ENCODE measurements at regions not wholly inside any gene's neighbourhood (a gene's known extent, or its start where the extent isn't known, plus 50 kb on each side); places are given as distances from the start of the nearest gene placed in this dataset.

DNA sequence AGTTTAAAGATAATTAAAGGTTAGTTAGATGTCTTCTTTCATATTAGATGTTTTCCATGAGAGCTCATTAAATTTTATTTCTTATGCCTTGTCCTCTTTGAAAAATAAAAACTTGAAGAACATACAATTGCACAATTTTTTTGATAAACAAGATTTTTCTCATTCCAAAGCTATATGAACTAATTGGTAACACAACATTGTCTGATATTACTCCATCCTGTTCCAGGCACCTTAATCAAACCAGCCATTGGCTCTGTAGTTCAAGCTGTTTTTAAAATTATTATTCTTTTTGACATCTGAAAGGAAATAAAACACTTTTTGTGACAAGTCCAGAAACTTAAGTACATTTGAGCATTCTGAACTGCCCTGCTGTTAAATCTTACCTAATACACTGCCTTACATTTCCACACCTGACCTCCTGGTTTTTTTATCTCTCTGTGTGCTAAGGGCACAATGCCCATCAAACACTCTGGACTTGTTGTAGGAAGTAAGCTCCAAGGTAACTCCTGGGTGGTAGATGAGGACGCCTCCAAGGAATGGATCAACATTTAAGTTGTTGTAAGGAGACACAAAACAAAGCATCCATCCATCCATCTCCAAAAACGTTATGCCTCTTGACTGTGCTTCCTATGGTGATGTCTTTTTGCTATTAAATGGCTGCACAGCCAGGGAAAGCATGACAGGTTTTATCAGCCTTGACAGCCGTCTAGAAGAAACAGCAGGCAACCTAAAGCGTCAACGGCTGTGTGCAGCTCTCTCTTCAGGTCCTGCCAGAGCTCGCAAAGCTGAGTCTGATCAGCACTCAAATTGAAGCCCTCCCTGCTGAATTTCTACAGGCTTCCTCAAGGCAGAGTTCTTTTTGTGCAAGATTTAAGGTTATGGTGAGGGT lies 449.9 kb upstream of the FLRT2 start:
- Histone ChIP-seq H3K9ac (ENCODE audit: low read length) (no peak overlapping the region), H3K4me3 (ENCODE audit: low read length) (no peak overlapping the region), H3K27me3 (replicated peaks; ENCODE audit: control insufficient read depth, insufficient read depth, low read length) (no peaks in the 10 kb centered on the region), H3K9me3 (ENCODE audit: control insufficient read depth, low read length) (no peaks in the 10 kb centered on the region), H3K4me1 (ENCODE audit: control insufficient read depth, insufficient read depth, low read length) (peaks cover 19% of the 10 kb centered on the region), H3K36me3 (ENCODE audit: control insufficient read depth, insufficient read depth, low read length, severe bottlenecking) (no peaks in the 10 kb centered on the region)
- DNase-seq (ENCODE audit: low read depth) = peak; percentile 56

GRCh38 chr14:85084344-85084743 lies 445.6 kb upstream of the FLRT2 start:
- DNase-seq (ENCODE audit: low read depth) = no peak
- no peak overlapping the region for H3K9ac ChIP-seq (ENCODE audit: low read length)
- H3K9me3 ChIP-seq (ENCODE audit: control insufficient read depth, low read length) = no peaks in the 10 kb centered on the region
- H3K4me1 ChIP-seq (ENCODE audit: control insufficient read depth, insufficient read depth, low read length) = peaks cover 30% of the 10 kb centered on the region
- H3K27me3 ChIP-seq (replicated peaks; ENCODE audit: control insufficient read depth, insufficient read depth, low read length) = no peaks in the 10 kb centered on the region
- no peak overlapping the region for H3K4me3 ChIP-seq (ENCODE audit: low read length)
- no peaks in the 10 kb centered on the region for H3K36me3 ChIP-seq (ENCODE audit: control insufficient read depth, insufficient read depth, low read length, severe bottlenecking)

GRCh38 chr14:85085981-85086380 lies 444.0 kb upstream of the FLRT2 start:
- no peaks in the 10 kb centered on the region for H3K36me3 ChIP-seq (ENCODE audit: control insufficient read depth, insufficient read depth, low read length, severe bottlenecking)
- H3K4me1 ChIP-seq (ENCODE audit: control insufficient read depth, insufficient read depth, low read length) = peaks cover 20% of the 10 kb centered on the region
- H3K9me3 ChIP-seq (ENCODE audit: control insufficient read depth, low read length) = no peaks in the 10 kb centered on the region
- H3K9ac ChIP-seq (ENCODE audit: low read length) = no peak overlapping the region
- H3K27me3 ChIP-seq (replicated peaks; ENCODE audit: control insufficient read depth, insufficient read depth, low read length) = no peaks in the 10 kb centered on the region
- DNase-seq (ENCODE audit: low read depth) = no peak
- H3K4me3 ChIP-seq (ENCODE audit: low read length) = no peak overlapping the region

DNA sequence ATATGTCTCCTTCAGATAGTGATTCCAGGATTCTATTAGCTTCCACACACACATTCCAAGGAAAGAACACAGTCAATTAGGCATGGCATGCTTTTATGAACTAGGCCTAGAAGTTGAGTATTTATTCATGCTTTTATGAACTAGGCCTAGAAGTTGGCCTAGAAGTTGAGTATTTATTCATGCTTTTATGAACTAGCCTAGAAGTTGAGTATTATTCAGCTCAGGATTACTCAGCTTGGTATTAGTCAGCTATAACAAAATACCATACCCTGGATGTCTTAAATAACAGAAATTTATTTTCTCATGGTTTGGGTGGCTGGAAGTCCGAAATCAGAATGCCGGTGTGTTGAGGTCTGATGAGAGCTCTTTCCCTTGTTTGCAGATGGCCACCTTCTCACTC lies 442.7 kb upstream of the FLRT2 start:
- Histone ChIP-seq H3K9ac (ENCODE audit: low read length) (peak overlapping the region; percentile 30), H3K9me3 (ENCODE audit: control insufficient read depth, low read length) (no peaks in the 10 kb centered on the region), H3K4me1 (ENCODE audit: control insufficient read depth, insufficient read depth, low read length) (peaks cover 20% of the 10 kb centered on the region), H3K4me3 (ENCODE audit: low read length) (no peak overlapping the region), H3K27me3 (replicated peaks; ENCODE audit: control insufficient read depth, insufficient read depth, low read length) (no peaks in the 10 kb centered on the region), H3K36me3 (ENCODE audit: control insufficient read depth, insufficient read depth, low read length, severe bottlenecking) (no peaks in the 10 kb centered on the region)
- DNase-seq (ENCODE audit: low read depth) = peak; percentile 27

- no peaks in the 10 kb centered on the region for H3K9me3 ChIP-seq (ENCODE audit: control insufficient read depth, low read length)
- no peaks in the 10 kb centered on the region for H3K36me3 ChIP-seq (ENCODE audit: control insufficient read depth, insufficient read depth, low read length, severe bottlenecking)
- H3K4me3 ChIP-seq (ENCODE audit: low read length) = peak overlapping the region; percentile 13
- peak overlapping the region; percentile 30 for H3K9ac ChIP-seq (ENCODE audit: low read length)
- H3K27me3 ChIP-seq (replicated peaks; ENCODE audit: control insufficient read depth, insufficient read depth, low read length) = no peaks in the 10 kb centered on the region
- H3K4me1 ChIP-seq (ENCODE audit: control insufficient read depth, insufficient read depth, low read length) = peaks cover 24% of the 10 kb centered on the region
- peak; percentile 47 for DNase-seq (ENCODE audit: low read depth)
Observed at GRCh38 chr14:85088192-85088591, 441.8 kb upstream of the FLRT2 start.

- H3K9ac ChIP-seq (ENCODE audit: low read length) = no peak overlapping the region
- H3K4me3 ChIP-seq (ENCODE audit: low read length) = no peak overlapping the region
- DNase-seq (ENCODE audit: low read depth) = peak; percentile 61
- no peaks in the 10 kb centered on the region for H3K27me3 ChIP-seq (replicated peaks; ENCODE audit: control insufficient read depth, insufficient read depth, low read length)
- H3K4me1 ChIP-seq (ENCODE audit: control insufficient read depth, insufficient read depth, low read length) = peaks cover 40% of the 10 kb centered on the region
- no peaks in the 10 kb centered on the region for H3K36me3 ChIP-seq (ENCODE audit: control insufficient read depth, insufficient read depth, low read length, severe bottlenecking)
- no peaks in the 10 kb centered on the region for H3K9me3 ChIP-seq (ENCODE audit: control insufficient read depth, low read length)
Observed at GRCh38 chr14:85090681-85091080, 439.3 kb upstream of the FLRT2 start.

GRCh38 chr14:85093631-85094330 lies 436.2 kb upstream of the FLRT2 start:
- Histone ChIP-seq H3K4me3 (ENCODE audit: low read length) (peak overlapping the region; percentile 28), H3K36me3 (ENCODE audit: control insufficient read depth, insufficient read depth, low read length, severe bottlenecking) (no peaks in the 10 kb centered on the region), H3K27me3 (replicated peaks; ENCODE audit: control insufficient read depth, insufficient read depth, low read length) (no peaks in the 10 kb centered on the region), H3K4me1 (ENCODE audit: control insufficient read depth, insufficient read depth, low read length) (peaks cover 20% of the 10 kb centered on the region), H3K9ac (ENCODE audit: low read length) (no peak overlapping the region), H3K9me3 (ENCODE audit: control insufficient read depth, low read length) (no peaks in the 10 kb centered on the region)
- no peak for DNase-seq (ENCODE audit: low read depth)

GRCh38 chr14:85102591-85102990 lies 427.4 kb upstream of the FLRT2 start:
- no peaks in the 10 kb centered on the region for H3K9me3 ChIP-seq (ENCODE audit: control insufficient read depth, low read length)
- no peaks in the 10 kb centered on the region for H3K27me3 ChIP-seq (replicated peaks; ENCODE audit: control insufficient read depth, insufficient read depth, low read length)
- DNase-seq (ENCODE audit: low read depth) = no peak
- no peak overlapping the region for H3K9ac ChIP-seq (ENCODE audit: low read length)
- no peak overlapping the region for H3K4me3 ChIP-seq (ENCODE audit: low read length)
- no peaks in the 10 kb centered on the region for H3K4me1 ChIP-seq (ENCODE audit: control insufficient read depth, insufficient read depth, low read length)
- no peaks in the 10 kb centered on the region for H3K36me3 ChIP-seq (ENCODE audit: control insufficient read depth, insufficient read depth, low read length, severe bottlenecking)

DNA sequence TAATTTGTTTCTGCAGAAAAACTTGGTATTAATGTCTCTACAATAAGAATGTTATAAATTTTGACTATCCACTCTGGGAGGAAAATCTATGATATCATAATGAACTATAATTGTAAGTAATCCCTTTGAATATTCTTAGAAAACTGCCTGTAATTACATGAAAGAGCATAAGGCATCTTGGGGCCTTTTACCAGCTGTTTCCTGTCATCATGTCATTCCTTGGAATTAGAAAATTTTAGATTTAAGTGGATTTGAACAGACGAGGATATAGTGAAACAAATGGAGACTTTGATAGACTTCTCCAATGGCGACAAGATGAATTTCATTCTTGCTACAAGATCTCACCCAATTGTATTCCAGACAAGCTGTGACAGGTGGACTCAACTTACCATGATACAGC lies 423.4 kb upstream of the FLRT2 start:
- H3K27me3 ChIP-seq (replicated peaks; ENCODE audit: control insufficient read depth, insufficient read depth, low read length) = no peaks in the 10 kb centered on the region
- DNase-seq (ENCODE audit: low read depth) = no peak
- peaks cover 4% of the 10 kb centered on the region for H3K4me1 ChIP-seq (ENCODE audit: control insufficient read depth, insufficient read depth, low read length)

GRCh38 chr14:85112762-85113161 lies 417.2 kb upstream of the FLRT2 start:
- Histone ChIP-seq H3K36me3 (ENCODE audit: control insufficient read depth, insufficient read depth, low read length, severe bottlenecking) (no peaks in the 10 kb centered on the region), H3K9me3 (ENCODE audit: control insufficient read depth, low read length) (peaks cover 7% of the 10 kb centered on the region), H3K4me3 (ENCODE audit: low read length) (no peak overlapping the region), H3K27me3 (replicated peaks; ENCODE audit: control insufficient read depth, insufficient read depth, low read length) (no peaks in the 10 kb centered on the region), H3K9ac (ENCODE audit: low read length) (no peak overlapping the region), H3K4me1 (ENCODE audit: control insufficient read depth, insufficient read depth, low read length) (peaks cover 9% of the 10 kb centered on the region)
- no peak for DNase-seq (ENCODE audit: low read depth)

More for the DNA sequence above, 423.4 kb upstream of the FLRT2 start:
- no peaks in the 10 kb centered on the region for H3K9me3 ChIP-seq (ENCODE audit: control insufficient read depth, low read length)
- no peaks in the 10 kb centered on the region for H3K36me3 ChIP-seq (ENCODE audit: control insufficient read depth, insufficient read depth, low read length, severe bottlenecking)
- no peak overlapping the region for H3K4me3 ChIP-seq (ENCODE audit: low read length)
- no peak overlapping the region for H3K9ac ChIP-seq (ENCODE audit: low read length)

DNA sequence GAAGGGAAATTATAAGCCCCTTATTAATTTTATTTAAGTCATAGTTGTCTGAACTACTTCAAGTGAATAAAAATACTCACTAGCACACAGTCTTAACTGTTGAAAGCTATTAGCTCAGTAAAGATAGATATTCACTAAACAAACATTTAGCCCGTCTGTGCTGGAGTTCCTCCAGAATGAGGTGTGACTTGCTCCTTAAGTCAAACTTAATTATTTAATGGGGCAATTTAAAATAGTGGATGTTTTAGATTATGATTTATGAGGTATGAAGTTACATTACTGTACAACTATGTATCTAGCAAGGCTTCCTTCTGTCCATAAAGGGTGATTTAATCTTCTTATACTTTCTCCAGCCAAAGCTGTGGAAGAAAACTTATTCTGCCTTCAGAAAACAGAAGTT lies 414.0 kb upstream of the FLRT2 start:
- Histone ChIP-seq H3K9me3 (ENCODE audit: control insufficient read depth, low read length) (peaks cover 7% of the 10 kb centered on the region), H3K9ac (ENCODE audit: low read length) (no peak overlapping the region), H3K4me3 (ENCODE audit: low read length) (no peak overlapping the region), H3K4me1 (ENCODE audit: control insufficient read depth, insufficient read depth, low read length) (peaks cover 8% of the 10 kb centered on the region), H3K36me3 (ENCODE audit: control insufficient read depth, insufficient read depth, low read length, severe bottlenecking) (no peaks in the 10 kb centered on the region), H3K27me3 (replicated peaks; ENCODE audit: control insufficient read depth, insufficient read depth, low read length) (no peaks in the 10 kb centered on the region)
- no peak for DNase-seq (ENCODE audit: low read depth)

Data from adipocyte (in vitro differentiated cells).